Activated CD8-positive, alpha-beta T cell treated with anti-CD3 and anti-CD28 coated beads for 36 hours (primary cell): ENCODE measurements at regions not wholly inside any gene's neighbourhood (a gene's known extent, or its start where the extent isn't known, plus 50 kb on each side); places are given as distances from the start of the nearest gene placed in this dataset.

Source experiments
- ATAC-seq: fragments of 200-7000 bp; cut with Tn5 transposase; one replicate; pipeline ENCODE4 v1.10.0; 2021; ENCODE audit warnings: mild to moderate bottlenecking, moderate library complexity
- CTCF ChIA-PET: fragments of 350-600 bp; sonication (Branson Sonifier 250); formaldehyde crosslinking; loops from one replicate; lab custom pipeline; 2021; ENCODE audit warnings: antibody characterized with exemption; lab: Charles Lee
- POLR2A ChIA-PET: fragments of 350-600 bp; sonication (Branson Sonifier 250); formaldehyde crosslinking; loops from one replicate; lab custom pipeline; 2021; ENCODE audit warnings: antibody characterized with exemption; lab: Charles Lee
- DNase-seq: peaks from one replicate; pipeline ENCODE4 v3.0.0-alpha.2; 2020
- H3K27ac Mint-ChIP-seq: one replicate; pipeline ENCODE4 v1.8.0; 2021; ENCODE audit warnings: mild to moderate bottlenecking, mixed read lengths
- H3K27me3 Mint-ChIP-seq: one replicate; pipeline ENCODE4 v1.8.0; 2021; ENCODE audit warnings: mixed read lengths
- H3K36me3 Mint-ChIP-seq: one replicate; pipeline ENCODE4 v1.8.0; 2021; ENCODE audit warnings: low read depth, mixed read lengths
- H3K4me1 Mint-ChIP-seq: one replicate; pipeline ENCODE4 v1.8.0; 2021; ENCODE audit warnings: low read depth, mixed read lengths
- H3K4me3 Mint-ChIP-seq: one replicate; pipeline ENCODE4 v1.8.0; 2021; ENCODE audit warnings: mild to moderate bottlenecking, moderate library complexity, mixed read lengths
- H3K9me3 Mint-ChIP-seq: one replicate; pipeline ENCODE4 v1.8.0; 2021; ENCODE audit warnings: mixed read lengths
- CTCF ChIP-seq: fragments of 200-600 bp; IDR thresholded peaks from one replicate; pipeline ENCODE4 v1.8.0; 2022; ENCODE audit warnings: antibody characterized with exemption, mild to moderate bottlenecking
- intact Hi-C: fragments of 100-400 bp; cut with micrococcal nuclease; formaldehyde crosslinking; loops from one replicate; pipeline ENCODE4 v1.10.0; 2022

- H3K4me1 Mint-ChIP-seq = peaks cover 27% of the 10 kb centered on the region
- no peak for DNase-seq
- no peaks in the 10 kb centered on the region for H3K36me3 Mint-ChIP-seq
- H3K9me3 Mint-ChIP-seq = no peaks in the 10 kb centered on the region
- H3K27ac Mint-ChIP-seq = no peak overlapping the region
- no peak for ATAC-seq
- no peaks in the 10 kb centered on the region for H3K27me3 Mint-ChIP-seq
- ChIA-PET CTCF (interaction anchor here (1.5 kb wide), 1 partner anchor 68 kb away, joined by 4 read pairs; no protein-coding TSS in a partner anchor), POLR2A (interaction anchor here (1.1 kb wide), 2 partner anchors 31 to 65 kb away, joined by 3 read pairs; partner anchors contain the start of gene IER5L)
- TF ChIP-seq CTCF = no peak
- intact Hi-C loops = no loop called here
- no peak overlapping the region for H3K4me3 Mint-ChIP-seq
Observed at GRCh38 chr9:129242191-129242941, 64.3 kb upstream of the IER5L start.

- no peak for TF ChIP-seq CTCF
- Mint-ChIP-seq H3K27me3 (no peaks in the 10 kb centered on the region), H3K4me3 (no peak overlapping the region), H3K9me3 (no peaks in the 10 kb centered on the region), H3K36me3 (no peaks in the 10 kb centered on the region), H3K27ac (no peak overlapping the region), H3K4me1 (peaks cover 33% of the 10 kb centered on the region)
- ATAC-seq = no peak
- intact Hi-C loops = no loop called here
- POLR2A ChIA-PET = interaction anchor here (1.1 kb wide), 2 partner anchors 32 to 64 kb away, joined by 3 read pairs; partner anchors contain the start of gene IER5L
- CTCF ChIA-PET = interaction anchor here (1.5 kb wide), 1 partner anchor 68 kb away, joined by 4 read pairs; no protein-coding TSS in a partner anchor
- no peak for DNase-seq
Observed at GRCh38 chr9:129241725-129242124, 63.7 kb upstream of the IER5L start.

GRCh38 chr9:129240581-129241211 lies 62.6 kb upstream of the IER5L start:
- ATAC-seq (no peak), DNase-seq (no peak)
- no peak overlapping the region for H3K4me3 Mint-ChIP-seq
- H3K27ac Mint-ChIP-seq = no peak overlapping the region
- POLR2A ChIA-PET = no interaction called here
- H3K4me1 Mint-ChIP-seq = peaks cover 42% of the 10 kb centered on the region
- TF ChIP-seq CTCF = no peak
- no peaks in the 10 kb centered on the region for H3K27me3 Mint-ChIP-seq
- H3K9me3 Mint-ChIP-seq = no peaks in the 10 kb centered on the region
- CTCF ChIA-PET = interaction anchor here (0.7 to 1.3 kb wide), 6 partner anchors 28 to 497 kb away, joined by 3 to 4 read pairs (median 4); partner anchors contain the start of gene IER5L
- intact Hi-C loops = no loop called here
- no peaks in the 10 kb centered on the region for H3K36me3 Mint-ChIP-seq

- H3K4me3 Mint-ChIP-seq = no peak overlapping the region
- H3K27ac Mint-ChIP-seq = no peak overlapping the region
- peaks cover 49% of the 10 kb centered on the region for H3K4me1 Mint-ChIP-seq
- TF ChIP-seq CTCF = no peak
- ChIA-PET POLR2A (no interaction called here), CTCF (interaction anchor here (0.7 to 1.3 kb wide), 6 partner anchors 27 to 498 kb away, joined by 3 to 4 read pairs (median 4); partner anchors contain the start of gene IER5L)
- no peak for ATAC-seq
- peaks cover under 1% of the 10 kb centered on the region for H3K9me3 Mint-ChIP-seq
- H3K36me3 Mint-ChIP-seq = no peaks in the 10 kb centered on the region
- intact Hi-C loops = no loop called here
- DNase-seq = no peak
- no peaks in the 10 kb centered on the region for H3K27me3 Mint-ChIP-seq
Observed at GRCh38 chr9:129239946-129240490, 62.0 kb upstream of the IER5L start.
